ENCODE measurements at regions not wholly inside any gene's neighbourhood (a gene's known extent, or its start where the extent isn't known, plus 50 kb on each side); places are given as distances from the start of the nearest gene placed in this dataset.

DNA sequence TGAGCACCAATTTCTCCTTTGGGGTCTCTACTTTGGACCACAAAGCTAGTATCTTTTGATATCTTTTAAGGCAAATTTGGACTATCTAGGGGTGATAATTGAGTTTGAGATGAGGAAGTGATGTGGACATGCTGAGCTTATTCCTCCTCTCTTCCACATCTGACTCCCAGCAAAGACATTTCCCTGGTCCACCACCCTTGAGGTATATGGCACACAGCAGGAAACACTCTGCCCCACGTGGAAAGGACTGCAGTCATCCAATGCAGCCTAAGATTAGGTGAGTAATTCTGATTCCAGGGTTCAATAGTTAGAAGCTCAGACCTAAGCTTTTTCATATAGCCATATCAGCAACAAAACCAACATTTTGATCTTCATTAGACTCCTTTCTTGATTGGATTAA, 290.1 kb upstream of the CHAC2 start:
- TF ChIP-seq, protein P1, sequence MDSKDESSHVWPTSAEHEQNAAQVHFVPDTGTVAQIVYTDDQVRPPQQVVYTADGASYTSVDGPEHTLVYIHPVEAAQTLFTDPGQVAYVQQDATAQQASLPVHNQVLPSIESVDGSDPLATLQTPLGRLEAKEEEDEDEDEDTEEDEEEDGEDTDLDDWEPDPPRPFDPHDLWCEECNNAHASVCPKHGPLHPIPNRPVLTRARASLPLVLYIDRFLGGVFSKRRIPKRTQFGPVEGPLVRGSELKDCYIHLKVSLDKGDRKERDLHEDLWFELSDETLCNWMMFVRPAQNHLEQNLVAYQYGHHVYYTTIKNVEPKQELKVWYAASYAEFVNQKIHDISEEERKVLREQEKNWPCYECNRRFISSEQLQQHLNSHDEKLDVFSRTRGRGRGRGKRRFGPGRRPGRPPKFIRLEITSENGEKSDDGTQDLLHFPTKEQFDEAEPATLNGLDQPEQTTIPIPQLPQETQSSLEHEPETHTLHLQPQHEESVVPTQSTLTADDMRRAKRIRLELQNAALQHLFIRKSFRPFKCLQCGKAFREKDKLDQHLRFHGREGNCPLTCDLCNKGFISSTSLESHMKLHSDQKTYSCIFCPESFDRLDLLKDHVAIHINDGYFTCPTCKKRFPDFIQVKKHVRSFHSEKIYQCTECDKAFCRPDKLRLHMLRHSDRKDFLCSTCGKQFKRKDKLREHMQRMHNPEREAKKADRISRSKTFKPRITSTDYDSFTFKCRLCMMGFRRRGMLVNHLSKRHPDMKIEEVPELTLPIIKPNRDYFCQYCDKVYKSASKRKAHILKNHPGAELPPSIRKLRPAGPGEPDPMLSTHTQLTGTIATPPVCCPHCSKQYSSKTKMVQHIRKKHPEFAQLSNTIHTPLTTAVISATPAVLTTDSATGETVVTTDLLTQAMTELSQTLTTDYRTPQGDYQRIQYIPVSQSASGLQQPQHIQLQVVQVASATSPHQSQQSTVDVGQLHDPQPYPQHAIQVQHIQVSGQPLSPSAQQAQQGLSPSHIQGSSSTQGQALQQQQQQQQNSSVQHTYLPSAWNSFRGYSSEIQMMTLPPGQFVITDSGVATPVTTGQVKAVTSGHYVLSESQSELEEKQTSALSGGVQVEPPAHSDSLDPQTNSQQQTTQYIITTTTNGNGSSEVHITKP (tag by site-specific recombination; IDR thresholded peaks at IDR 0.05) = no peak
- no peak for TF ChIP-seq ZNF302 (tag by site-specific recombination; IDR thresholded peaks at IDR 0.05; ENCODE audit: low read depth)
- no peak for TF ChIP-seq ZNF658 (tag by site-specific recombination; IDR thresholded peaks at IDR 0.05)
- TF ChIP-seq, protein P2, sequence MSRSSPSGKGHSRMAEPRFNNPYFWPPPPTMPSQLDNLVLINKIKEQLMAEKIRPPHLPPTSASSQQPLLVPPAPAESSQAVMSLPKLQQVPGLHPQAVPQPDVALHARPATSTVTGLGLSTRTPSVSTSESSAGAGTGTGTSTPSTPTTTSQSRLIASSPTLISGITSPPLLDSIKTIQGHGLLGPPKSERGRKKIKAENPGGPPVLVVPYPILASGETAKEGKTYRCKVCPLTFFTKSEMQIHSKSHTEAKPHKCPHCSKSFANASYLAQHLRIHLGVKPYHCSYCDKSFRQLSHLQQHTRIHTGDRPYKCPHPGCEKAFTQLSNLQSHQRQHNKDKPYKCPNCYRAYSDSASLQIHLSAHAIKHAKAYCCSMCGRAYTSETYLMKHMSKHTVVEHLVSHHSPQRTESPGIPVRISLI (tag by site-specific recombination; IDR thresholded peaks at IDR 0.05) = no peak
- no peak for TF ChIP-seq HOXA7 (CRISPR knock-in tag; IDR thresholded peaks at IDR 0.05; ENCODE audit: borderline replicate concordance)
- TF ChIP-seq ZXDB (tag by site-specific recombination; IDR thresholded peaks at IDR 0.05) = no peak
- TF ChIP-seq, protein P3, sequence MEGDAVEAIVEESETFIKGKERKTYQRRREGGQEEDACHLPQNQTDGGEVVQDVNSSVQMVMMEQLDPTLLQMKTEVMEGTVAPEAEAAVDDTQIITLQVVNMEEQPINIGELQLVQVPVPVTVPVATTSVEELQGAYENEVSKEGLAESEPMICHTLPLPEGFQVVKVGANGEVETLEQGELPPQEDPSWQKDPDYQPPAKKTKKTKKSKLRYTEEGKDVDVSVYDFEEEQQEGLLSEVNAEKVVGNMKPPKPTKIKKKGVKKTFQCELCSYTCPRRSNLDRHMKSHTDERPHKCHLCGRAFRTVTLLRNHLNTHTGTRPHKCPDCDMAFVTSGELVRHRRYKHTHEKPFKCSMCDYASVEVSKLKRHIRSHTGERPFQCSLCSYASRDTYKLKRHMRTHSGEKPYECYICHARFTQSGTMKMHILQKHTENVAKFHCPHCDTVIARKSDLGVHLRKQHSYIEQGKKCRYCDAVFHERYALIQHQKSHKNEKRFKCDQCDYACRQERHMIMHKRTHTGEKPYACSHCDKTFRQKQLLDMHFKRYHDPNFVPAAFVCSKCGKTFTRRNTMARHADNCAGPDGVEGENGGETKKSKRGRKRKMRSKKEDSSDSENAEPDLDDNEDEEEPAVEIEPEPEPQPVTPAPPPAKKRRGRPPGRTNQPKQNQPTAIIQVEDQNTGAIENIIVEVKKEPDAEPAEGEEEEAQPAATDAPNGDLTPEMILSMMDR (tag by site-specific recombination; IDR thresholded peaks at IDR 0.05) = no peak
- TF ChIP-seq MYNN (tag by site-specific recombination; IDR thresholded peaks at IDR 0.05; ENCODE audit: borderline replicate concordance) = no peak
- no peak for TF ChIP-seq ZIC2 (tag by site-specific recombination; IDR thresholded peaks at IDR 0.05)
- TF ChIP-seq ZNF837 (tag by site-specific recombination; IDR thresholded peaks at IDR 0.05) = no peak
- TF ChIP-seq EGR2 (tag by site-specific recombination; IDR thresholded peaks at IDR 0.05; ENCODE audit: low read depth) = no peak
- TF ChIP-seq ZNF394 (tag by site-specific recombination; IDR thresholded peaks at IDR 0.05; ENCODE audit: borderline replicate concordance) = no peak
- TF ChIP-seq, protein P4, sequence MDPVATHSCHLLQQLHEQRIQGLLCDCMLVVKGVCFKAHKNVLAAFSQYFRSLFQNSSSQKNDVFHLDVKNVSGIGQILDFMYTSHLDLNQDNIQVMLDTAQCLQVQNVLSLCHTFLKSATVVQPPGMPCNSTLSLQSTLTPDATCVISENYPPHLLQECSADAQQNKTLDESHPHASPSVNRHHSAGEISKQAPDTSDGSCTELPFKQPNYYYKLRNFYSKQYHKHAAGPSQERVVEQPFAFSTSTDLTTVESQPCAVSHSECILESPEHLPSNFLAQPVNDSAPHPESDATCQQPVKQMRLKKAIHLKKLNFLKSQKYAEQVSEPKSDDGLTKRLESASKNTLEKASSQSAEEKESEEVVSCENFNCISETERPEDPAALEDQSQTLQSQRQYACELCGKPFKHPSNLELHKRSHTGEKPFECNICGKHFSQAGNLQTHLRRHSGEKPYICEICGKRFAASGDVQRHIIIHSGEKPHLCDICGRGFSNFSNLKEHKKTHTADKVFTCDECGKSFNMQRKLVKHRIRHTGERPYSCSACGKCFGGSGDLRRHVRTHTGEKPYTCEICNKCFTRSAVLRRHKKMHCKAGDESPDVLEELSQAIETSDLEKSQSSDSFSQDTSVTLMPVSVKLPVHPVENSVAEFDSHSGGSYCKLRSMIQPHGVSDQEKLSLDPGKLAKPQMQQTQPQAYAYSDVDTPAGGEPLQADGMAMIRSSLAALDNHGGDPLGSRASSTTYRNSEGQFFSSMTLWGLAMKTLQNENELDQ (tag by site-specific recombination; IDR thresholded peaks at IDR 0.05; ENCODE audit: low read depth) = no peak
- TF ChIP-seq ZNF544 (tag by site-specific recombination; IDR thresholded peaks at IDR 0.05) = no peak
- no peak for TF ChIP-seq ZNF16 (tag by site-specific recombination; IDR thresholded peaks at IDR 0.05; ENCODE audit: low read depth)
- TF ChIP-seq ZNF169 (tag by site-specific recombination; IDR thresholded peaks at IDR 0.05) = no peak
- TF ChIP-seq, protein P5, sequence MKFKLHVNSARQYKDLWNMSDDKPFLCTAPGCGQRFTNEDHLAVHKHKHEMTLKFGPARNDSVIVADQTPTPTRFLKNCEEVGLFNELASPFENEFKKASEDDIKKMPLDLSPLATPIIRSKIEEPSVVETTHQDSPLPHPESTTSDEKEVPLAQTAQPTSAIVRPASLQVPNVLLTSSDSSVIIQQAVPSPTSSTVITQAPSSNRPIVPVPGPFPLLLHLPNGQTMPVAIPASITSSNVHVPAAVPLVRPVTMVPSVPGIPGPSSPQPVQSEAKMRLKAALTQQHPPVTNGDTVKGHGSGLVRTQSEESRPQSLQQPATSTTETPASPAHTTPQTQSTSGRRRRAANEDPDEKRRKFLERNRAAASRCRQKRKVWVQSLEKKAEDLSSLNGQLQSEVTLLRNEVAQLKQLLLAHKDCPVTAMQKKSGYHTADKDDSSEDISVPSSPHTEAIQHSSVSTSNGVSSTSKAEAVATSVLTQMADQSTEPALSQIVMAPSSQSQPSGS (tag by site-specific recombination; IDR thresholded peaks at IDR 0.05; ENCODE audit: low read depth) = no peak
- no peak for TF ChIP-seq ZNF768 (tag by site-specific recombination; IDR thresholded peaks at IDR 0.05)
- no peak for TF ChIP-seq ZNF623 (tag by site-specific recombination; IDR thresholded peaks at IDR 0.05)
- H3K27ac ChIP-seq (ENCODE audit: extremely low read depth, low read depth, low read length) = no peak overlapping the region
- ChIA-PET CTCF (no interaction called here), POLR2A (no interaction called here)
- H3K9me3 ChIP-seq (ENCODE audit: control insufficient read depth, insufficient read depth, low read depth, low read length) = no peaks in the 10 kb centered on the region
- H3K36me3 ChIP-seq (ENCODE audit: control insufficient read depth in 2 of 2, insufficient read depth in 1 of 2, low read length in 2 of 2) = no peaks in the 10 kb centered on the region
- no peaks in the 10 kb centered on the region for H3K4me1 ChIP-seq (ENCODE audit: control insufficient read depth, insufficient read depth, low read length)
- H3K4me3 ChIP-seq (ENCODE audit: low read depth, low read length) = no peak overlapping the region
